NCI-H2171 (cell line): ENCODE measurements at regions not wholly inside any gene's neighbourhood (a gene's known extent, or its start where the extent isn't known, plus 50 kb on each side); places are given as distances from the start of the nearest gene placed in this dataset.

Source experiments
- DNase-seq: peaks from one replicate; lab custom pipeline; 2025; lab: John Stamatoyannopoulos, UW

- no peak for DNase-seq
Observed at GRCh38 chr10:47143473-47143872, 156.5 kb upstream of the GDF10 start.

GRCh38 chr10:47144525-47144924 is 155.5 kb upstream of the GDF10 start:
- no peak for DNase-seq

GRCh38 chr10:47145290-47145934 is 154.6 kb upstream of the GDF10 start:
- DNase-seq: no peak

- DNase-seq: no peak
Observed at GRCh38 chr10:47146572-47146971, 153.4 kb upstream of the GDF10 start.

GRCh38 chr10:47147186-47147585 is 152.8 kb upstream of the GDF10 start:
- no peak for DNase-seq

GRCh38 chr10:47150581-47150980 is 149.4 kb upstream of the GDF10 start:
- DNase-seq: no peak

GRCh38 chr10:47151920-47152319 is 148.1 kb upstream of the GDF10 start:
- DNase-seq: no peak

GRCh38 chr10:47152861-47153349 is 147.1 kb upstream of the GDF10 start:
- no peak for DNase-seq

- DNase-seq: no peak
Observed at GRCh38 chr10:47154762-47155161, 145.2 kb upstream of the GDF10 start.

GRCh38 chr10:47156873-47157272 is 143.1 kb upstream of the GDF10 start:
- DNase-seq: no peak

- DNase-seq: no peak
Observed at GRCh38 chr10:47158116-47159071, 141.6 kb upstream of the GDF10 start.

- DNase-seq: no peak
Observed at GRCh38 chr10:47159361-47160260, 140.4 kb upstream of the GDF10 start.

GRCh38 chr10:47160261-47160908 is 139.6 kb upstream of the GDF10 start:
- no peak for DNase-seq

- no peak for DNase-seq
Observed at GRCh38 chr10:47160967-47161366, 139.0 kb upstream of the GDF10 start.

GRCh38 chr10:47161465-47161864 is 138.5 kb upstream of the GDF10 start:
- DNase-seq: no peak

GRCh38 chr10:47164126-47164799 is 135.7 kb upstream of the GDF10 start:
- DNase-seq: no peak

GRCh38 chr10:47164800-47165128 is 135.2 kb upstream of the GDF10 start:
- DNase-seq: no peak

GRCh38 chr10:47165168-47165710 is 134.8 kb upstream of the GDF10 start:
- no peak for DNase-seq

- no peak for DNase-seq
Observed at GRCh38 chr10:47165711-47166404, 134.1 kb upstream of the GDF10 start.

GRCh38 chr10:47166405-47166777 is 133.6 kb upstream of the GDF10 start:
- DNase-seq: no peak
